Activated T-cell treated with anti-CD3 and anti-CD28 coated beads, Interleukin-2, amount 50 U/mL, for 48 hours (primary cell): ENCODE measurements at regions not wholly inside any gene's neighbourhood (a gene's known extent, or its start where the extent isn't known, plus 50 kb on each side); places are given as distances from the start of the nearest gene placed in this dataset.

Experiments used
- DNase-seq, 2 experiments: peaks; one replicate each; pipeline ENCODE4 v3.0.0-alpha.2; 2020

DNA sequence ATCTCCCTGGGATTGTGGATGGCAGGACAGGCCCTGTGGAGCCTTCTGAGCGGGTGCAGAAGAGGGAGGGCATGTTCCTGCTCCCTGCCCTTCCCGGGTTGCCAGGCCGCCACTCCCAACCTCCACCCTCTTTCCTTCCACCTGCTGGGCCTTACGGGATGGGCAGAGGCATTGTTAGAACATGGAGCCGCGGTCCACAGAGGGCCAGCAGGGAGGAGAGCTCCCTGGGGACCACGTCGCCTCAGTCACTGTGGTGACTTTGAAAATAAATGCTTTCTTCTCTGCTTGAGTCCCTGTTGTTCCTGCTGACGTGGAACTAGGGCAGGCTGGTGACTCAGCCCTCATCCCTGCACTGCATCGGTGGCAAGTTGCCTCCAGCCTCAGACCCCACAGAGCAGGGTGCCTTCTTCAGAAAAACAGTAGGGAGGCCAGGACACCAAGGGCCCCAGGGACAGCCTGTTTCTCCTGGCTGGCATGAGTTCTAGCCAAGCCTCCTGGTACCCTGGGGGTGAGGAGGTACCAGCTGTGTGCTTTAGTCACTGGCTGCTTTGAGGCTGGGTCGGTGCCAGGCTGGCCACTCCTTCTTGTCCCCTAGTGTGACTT, 224.9 kb downstream of the SEC14L1 start:
- DNase-seq: peak in 1 of 2 experiments; percentile 50

DNA sequence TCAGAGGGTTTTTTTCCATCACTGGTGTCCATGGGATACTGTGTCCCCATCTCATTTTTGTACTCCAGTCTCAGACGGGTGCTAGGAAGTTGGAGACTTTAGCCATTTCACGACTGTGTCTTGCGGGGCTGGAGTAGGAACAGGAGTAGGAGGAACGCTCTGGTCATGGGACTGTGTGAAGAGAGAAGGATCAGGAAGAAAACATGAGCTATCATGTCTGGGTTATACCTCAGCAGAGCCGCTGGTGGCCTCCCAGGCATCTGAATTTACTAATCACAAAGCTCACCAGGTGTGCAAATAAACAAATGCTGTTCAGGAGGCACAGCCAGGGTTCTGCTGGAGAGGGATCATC, 225.4 kb downstream of the SEC14L1 start:
- DNase-seq: no peak

DNA sequence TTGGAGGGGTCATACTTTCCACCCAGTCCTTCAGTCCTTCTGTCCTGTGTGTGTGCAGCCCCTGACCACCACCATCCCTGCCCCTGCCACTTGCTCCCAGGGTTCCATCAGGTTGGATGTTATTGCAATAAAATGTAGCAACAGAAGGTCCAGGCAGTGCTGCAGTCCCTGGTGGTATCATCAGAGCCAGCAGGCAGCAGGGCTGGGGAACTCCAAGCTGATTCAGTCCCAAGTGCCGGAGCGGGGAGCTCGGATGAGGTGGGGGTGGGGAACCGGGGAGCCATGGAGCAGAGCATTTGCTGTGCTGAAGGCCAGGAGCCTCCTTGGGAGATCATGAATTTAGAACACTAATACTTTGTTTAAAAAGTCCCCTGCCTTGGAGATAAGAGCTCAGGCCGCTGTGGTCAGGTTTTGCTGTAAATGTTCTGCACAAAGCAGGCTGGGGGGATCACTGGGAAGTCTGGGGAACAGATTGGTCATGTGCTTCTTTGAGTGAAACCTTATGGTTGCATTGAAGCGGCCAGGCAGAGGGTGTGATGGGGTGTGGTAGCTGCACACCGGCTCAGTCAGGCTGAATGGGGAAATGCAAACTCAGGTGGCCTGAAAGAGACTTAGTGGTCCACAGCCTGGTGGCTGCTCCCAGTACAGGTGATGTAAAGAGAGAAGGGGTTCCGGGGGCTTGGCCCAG, 225.9 kb downstream of the SEC14L1 start:
- no peak for DNase-seq

DNA sequence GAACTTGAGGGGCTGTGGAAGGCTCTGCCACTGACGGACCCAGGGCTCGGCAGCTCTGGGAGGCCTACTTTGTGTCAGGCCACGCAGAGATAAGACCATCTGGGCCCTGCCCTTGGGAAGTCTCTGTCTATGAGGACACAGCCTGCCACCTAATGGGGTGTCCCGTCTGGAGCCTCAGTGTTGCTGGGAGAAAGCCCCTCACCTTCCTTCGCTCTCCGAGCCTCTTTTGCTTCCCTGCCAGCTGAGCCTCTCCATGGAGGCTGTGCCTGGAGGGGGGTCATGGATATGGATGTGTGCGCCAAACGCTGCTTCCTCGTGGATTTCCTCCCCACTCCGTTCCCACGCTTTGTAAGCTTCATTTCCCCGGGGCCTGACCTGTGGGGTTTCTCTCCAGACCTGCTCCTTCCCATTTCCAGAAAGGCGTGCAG, 228.8 kb downstream of the SEC14L1 start:
- DNase-seq: no peak

DNA sequence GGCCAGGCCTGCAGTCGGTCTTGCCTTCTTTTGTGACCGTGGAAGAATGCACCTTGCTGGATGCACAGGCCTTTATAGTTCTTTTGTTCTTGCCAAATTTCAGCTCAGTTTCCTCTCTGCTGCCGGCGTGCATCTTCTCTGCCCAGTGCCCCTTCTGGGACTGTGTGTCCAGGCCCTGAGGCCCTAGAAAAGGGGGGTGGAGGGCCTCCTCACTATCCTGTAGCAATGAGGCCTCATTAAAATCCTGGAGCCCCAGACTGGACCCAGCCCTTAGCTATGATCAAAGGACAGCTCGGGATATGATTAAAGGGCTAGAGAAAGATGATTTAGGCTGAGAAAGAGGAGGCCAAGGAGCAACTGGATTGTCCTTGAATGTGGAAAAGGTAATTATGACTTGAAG, 229.8 kb downstream of the SEC14L1 start:
- no peak for DNase-seq

DNA sequence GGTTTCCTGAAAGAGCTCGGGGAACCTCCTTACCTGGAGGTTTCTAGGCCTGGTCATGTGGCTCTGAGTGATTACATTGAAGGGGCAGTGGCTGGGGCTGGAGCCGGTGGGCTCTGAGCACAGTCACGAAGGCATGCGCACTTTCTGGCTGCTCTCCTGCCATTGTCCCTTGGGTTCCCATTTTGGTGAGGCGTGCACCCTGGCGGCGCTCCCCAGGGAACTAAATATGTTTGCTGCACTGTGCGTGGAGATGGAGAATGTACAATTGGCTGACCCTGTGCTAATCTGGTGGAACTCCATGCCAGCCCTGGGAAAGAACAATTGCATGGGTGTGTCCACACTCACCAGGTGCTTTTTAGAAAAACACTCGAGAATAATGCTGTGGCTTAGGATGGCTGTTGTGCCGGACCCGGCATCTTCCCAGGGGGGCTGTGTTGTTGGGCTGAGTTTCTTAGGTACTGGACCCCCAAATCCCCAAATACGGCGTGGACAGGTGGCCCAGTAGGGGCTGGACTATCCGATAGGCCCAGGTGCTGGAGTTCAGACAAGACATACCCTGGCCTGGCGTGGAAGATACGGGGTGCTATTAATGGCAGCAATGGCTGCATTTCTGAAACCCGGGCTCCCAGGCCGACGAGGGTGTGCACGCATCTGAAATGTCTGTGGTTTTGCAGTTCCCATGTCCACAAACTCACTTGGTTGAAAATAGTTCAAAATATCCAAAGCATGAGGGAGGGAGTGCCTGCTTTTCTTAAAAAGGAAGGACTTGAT, 230.5 kb downstream of the SEC14L1 start:
- no peak for DNase-seq

DNA sequence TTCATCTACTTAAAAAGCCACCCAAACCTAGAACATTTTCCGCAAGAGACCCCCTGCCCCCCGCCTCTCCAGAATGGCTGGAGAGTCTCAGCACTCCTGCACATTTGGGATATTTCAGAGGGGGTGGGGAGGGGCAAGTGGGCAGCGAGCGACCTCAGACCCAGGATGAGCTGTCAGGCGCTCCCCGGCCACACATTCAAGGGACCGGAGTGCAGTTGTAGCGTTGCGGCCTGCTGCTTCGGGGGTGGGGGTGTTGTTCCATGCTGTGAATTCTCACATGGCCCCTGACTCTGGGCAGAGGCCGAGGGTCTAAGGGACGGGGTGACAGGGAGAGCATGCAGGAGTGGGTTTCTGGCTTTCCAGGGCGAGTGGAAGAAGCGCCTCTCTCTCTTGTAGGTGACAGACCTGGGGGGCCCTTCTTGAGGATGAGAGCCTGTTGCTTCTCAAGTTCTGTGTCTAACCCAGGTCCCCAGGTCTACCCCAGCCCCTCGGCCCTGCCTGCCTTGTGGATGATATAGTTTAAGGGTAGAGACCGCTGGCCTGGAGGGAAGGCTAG, 231.2 kb downstream of the SEC14L1 start:
- no peak for DNase-seq

DNA sequence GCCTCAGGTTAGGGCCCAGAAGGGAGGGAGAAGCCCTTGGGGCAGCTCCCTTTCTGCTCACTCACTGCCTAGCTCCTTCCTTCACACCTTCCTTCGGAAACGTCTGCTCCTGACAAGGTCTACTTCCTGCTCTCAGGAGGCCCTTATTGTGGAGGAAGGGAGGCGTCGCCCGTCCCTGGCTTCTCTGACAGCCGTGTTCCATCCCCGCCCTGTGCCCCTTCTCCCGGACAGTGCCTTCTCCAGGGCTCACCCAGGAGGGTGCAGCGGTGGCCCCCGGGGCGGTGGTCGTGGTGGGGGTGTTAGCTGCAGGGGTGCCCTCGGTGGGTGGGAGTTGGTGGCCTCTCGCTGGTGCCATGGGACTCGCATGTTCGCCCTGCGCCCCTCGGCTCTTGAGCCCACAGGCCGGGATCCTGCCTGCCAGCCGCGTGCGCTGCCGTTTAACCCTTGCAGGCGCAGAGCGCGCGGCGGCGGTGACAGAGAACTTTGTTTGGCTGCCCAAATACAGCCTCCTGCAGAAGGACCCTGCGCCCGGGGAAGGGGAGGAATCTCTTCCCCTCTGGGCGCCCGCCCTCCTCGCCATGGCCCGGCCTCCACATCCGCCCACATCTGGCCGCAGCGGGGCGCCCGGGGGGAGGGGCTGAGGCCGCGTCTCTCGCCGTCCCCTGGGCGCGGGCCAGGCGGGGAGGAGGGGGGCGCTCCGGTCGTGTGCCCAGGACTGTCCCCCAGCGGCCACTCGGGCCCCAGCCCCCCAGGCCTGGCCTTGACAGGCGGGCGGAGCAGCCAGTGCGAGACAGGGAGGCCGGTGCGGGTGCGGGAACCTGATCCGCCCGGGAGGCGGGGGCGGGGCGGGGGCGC, 231.9 kb downstream of the SEC14L1 start:
- peak; percentile 69 to 77 for DNase-seq

DNA sequence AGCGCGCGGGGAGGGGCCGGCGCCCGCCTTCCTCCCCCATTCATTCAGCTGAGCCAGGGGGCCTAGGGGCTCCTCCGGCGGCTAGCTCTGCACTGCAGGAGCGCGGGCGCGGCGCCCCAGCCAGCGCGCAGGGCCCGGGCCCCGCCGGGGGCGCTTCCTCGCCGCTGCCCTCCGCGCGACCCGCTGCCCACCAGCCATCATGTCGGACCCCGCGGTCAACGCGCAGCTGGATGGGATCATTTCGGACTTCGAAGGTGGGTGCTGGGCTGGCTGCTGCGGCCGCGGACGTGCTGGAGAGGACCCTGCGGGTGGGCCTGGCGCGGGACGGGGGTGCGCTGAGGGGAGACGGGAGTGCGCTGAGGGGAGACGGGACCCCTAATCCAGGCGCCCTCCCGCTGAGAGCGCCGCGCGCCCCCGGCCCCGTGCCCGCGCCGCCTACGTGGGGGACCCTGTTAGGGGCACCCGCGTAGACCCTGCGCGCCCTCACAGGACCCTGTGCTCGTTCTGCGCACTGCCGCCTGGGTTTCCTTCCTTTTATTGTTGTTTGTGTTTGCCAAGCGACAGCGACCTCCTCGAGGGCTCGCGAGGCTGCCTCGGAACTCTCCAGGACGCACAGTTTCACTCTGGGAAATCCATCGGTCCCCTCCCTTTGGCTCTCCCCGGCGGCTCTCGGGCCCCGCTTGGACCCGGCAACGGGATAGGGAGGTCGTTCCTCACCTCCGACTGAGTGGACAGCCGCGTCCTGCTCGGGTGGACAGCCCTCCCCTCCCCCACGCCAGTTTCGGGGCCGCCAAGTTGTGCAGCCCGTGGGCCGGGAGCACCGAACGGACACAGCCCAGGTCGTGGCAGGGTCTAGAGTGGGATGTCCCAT, 232.8 kb downstream of the SEC14L1 start:
- DNase-seq: peak; percentile 57 to 59

DNA sequence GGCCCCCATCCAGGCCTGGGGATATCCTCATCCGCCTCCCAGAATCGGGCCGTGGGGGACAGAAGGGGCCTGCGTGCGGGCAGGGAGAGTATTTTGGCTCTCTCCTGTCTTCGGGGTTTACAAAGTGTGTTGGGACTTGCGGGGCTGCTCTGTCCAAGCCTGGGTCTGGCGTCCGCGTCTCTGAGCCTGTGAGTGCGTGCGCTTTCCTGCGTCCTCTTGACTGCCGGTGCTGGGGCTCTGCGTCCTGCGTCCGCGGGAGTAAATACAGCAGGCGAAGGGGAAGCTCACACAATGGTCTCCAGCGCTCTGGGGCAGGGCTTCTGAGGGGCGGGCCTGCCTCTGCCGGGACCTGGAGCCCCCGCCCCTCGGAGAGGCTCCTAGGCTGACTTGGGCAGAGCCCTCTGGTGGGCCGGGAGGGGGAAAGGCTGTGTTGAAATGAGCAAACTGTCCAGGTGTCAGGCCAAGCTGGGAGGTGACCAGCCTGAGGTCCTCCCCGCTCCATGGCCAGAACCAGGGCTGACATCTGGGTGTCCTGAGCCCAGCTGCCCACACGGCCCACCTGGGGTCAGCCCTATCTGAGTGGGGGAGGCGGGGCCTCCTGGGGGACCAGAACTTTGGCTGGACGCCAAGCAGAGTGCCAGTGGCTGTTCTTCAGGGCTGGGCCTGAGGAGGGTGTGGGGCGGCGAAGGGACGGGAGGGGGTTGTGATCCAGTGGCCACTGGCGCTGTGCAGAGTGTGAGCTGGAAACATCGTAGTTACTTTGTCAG, 233.6 kb downstream of the SEC14L1 start:
- DNase-seq: peak; percentile 81 to 87

DNA sequence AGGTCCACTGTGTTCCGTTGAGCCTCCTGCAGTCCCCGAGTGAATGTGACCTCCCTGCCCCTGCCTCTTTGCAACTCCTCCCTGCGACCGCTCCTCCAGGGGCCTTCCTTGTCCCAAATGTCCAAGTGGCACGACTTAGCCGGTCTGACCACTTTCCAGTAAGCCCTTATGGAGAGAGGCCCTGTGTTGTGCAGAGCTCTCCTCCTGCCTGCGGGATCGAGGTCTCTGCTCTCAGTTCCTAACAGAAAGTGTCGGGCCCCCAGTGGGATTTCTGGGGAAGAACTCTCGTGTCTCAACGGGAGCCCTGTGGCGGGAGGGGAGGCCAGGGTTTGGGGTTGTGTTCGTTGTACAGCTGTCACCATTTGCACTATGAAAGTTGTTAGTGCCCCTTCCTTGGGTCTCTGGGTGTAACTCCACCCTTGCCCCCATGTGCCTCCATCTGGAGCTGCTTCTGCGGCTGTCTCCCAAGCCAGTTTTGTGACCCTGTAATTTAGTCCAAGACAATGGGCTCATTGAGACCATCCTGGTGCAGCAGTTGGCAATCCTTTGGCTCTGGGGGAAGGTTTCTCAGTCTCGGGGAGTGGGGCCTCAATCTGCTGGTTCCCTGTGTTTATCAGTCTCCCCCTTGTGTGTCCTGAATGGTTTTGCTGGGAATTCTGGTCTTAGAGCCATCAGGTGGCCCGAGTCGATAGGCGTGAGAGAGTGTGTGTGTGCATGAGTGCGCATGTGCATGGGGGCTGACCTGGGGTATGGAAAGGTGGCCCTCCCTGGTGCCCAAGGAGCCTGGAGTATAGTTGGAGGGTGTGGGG, 234.5 kb downstream of the SEC14L1 start:
- DNase-seq: peak; percentile 46 to 52

DNA sequence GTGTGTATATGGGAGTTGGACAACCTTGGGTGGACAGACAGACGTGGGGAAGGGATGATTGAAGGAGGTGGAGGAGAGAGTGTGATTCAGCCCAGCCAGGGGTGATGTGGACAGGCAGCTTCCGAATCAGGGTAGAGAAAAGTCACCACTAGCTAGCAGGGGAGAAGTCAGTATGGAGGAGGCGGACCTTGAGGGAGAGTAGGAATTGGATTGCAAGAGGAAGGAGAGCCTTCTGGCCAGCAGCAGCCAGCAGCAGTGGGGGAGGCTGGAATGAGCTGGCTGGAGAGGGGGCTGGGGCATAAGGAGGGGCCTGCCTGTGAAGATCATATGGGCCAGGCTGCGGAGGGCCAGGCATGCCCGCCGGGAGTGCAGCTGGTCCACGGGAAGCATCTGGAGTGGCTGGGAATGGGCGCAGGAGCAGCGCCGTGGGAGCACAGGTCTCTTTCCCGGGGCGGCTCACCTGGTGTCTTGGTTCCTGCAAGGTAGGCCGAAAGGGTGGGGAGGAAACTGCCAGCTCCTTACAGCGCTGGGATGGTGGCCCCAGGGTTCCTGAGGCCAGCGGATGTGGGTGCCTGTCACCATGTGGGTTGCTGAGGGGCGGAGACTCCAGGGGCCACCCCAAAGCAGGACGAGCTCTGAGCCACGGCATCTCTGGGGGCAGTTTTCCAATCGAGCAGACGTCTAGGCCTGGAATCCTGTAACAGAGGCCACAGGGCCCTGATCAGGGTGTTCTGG, 235.3 kb downstream of the SEC14L1 start:
- DNase-seq: peak; percentile 85 to 87

DNA sequence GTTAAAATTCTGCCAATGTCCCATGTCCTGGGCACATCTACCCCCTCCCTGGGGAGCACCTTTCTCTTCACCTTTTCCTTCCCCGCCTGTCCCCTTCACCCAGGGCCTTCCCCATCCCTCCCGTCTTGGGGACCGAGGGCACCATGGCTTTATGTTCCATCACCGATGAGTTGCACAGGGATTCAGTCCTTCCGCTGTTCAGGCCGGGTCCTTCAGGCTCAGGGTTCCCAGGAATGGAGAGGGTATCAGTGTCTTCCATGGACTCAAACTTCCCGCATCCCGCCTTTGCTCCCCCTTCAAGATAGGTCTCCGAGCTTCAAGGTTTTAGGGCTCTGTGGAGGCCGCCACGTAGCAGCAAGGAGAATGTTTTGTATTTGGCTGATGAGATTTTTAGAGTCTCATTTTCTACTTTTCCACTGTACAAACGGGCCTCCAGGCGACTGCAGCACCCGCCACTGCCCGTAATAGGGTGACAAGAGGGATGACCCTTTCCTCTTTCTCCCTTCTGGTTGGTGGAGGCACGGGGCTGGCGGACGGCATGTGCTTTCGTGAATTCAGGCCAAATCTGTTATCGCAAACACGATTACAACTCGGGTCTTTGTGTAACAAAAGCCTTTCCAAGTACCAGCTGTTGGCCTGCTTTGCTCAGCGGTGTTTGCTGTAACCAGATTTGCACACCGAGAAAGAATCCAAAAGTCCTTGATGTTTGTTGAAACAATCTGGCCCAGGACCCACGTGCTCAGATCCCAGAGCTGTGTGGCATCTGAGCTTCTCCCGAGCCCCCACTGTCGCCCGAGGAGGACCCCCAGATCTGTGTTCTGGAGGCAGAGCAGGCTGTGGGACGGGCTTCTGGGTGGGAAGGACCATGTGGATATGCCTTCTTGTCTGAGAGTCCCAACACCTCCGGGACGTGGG, 236.3 kb downstream of the SEC14L1 start:
- DNase-seq: no peak

DNA sequence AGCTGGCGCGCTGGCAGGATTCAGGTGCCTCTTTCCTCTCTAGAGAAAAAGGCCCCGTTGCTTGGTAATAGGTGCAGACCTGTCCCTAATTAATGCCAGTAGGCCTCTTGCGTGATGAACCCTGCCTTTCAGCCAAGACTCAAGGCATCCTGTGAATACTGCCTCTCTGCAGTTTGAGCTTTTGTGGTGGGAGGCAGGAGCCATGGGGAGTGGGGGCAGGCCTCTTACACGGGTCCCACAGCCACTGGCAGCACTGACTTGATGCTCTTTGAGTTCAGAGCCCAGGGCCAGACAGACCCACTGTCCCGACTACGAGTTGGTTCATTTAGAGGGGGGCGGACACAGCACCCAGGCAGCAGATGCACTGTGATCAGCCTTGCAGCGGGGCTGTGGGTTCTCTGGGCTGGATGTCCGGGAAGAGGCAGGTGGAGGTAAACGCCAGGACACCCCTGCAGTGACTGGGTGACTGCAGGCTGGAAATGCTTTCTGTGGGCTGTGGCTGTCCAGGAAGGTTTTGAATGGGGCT, 237.0 kb downstream of the SEC14L1 start:
- no peak for DNase-seq

DNA sequence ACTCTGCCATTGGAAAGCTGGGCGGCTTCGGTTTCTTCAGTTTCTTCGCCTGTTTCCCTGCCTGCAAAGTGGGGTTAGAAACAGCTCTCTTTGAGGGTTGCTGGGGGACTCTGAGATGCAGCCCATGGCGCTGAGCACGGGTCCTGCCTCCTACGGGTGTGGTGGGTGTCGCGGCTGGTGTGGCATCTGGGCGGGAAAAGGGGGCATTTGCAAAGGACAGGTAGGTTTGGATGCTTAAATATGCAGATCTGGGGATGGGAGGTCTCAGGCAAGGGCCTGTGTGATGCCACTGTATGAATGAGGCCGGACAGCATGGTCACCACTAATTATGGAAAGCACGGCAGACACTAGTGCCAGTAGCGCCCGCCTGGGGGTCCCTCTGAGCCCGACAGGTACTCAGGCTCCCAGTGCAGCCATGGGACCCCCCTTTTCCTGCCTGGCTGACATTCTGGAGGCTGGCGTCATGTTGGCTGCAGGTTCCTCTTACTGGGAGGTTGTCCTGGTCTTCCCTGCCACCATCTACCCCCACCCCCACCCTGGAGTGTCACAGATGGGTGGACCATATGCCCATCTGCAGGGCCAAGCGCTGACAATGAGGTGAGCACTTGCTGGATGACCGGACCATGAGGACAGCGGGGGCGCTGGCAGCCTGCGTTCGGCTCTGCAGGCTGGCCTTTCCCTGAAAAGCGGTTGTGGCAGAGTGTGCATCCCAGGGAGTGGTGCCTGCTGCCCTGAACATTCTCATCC, 237.7 kb downstream of the SEC14L1 start:
- DNase-seq: no peak

DNA sequence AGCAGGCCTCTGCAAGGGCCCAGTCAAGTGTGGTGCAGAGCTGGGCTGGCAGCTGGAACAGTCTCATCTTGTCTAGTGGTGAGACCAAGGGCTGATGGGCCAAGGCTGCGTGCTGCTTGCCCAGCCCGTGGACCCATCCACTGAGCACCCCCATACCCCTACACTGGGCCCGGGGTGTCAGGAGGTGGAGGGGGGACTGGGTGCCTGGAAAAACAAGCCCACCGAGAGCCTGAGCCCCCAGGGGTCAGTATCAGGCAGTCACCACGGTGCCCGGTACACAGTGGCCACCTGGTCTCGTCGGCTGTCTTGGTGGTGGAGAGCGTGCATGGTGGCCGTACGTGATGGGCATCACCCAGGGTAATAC, 238.3 kb downstream of the SEC14L1 start:
- no peak for DNase-seq

DNA sequence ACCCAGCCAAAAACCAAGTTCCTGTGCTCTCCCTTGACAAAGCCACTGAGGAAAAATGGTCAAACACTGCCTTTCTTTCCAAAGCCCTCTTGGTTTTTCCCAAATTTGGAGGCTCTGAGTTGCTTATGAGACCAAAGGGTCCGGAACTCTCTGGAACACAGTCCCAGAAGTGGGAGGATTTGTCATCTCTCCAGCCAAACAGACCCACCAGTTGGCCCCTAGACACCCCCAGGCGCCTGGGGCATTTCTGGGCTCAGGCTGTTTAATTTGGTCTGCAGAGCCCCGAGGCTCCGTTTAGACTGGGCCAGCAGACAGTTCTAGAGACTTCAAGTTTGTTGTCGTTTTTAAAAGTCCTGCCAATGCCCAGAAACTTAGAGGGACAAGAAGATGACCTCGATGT, 239.1 kb downstream of the SEC14L1 start:
- no peak for DNase-seq
